Activated CD4-positive, alpha-beta T cell treated with anti-CD3 and anti-CD28 coated beads, Interleukin-2, amount 10 ng/mL, durations not matched to agents 24 days and 14 days (primary cell): ENCODE measurements at regions not wholly inside any gene's neighbourhood (a gene's known extent, or its start where the extent isn't known, plus 50 kb on each side); places are given as distances from the start of the nearest gene placed in this dataset.

Experiments used
- DNase-seq: peaks from one replicate; pipeline ENCODE4 v3.0.0; 2022
- H3K27ac Mint-ChIP-seq: one replicate; pipeline ENCODE4 v1.8.0; 2022; ENCODE audit warnings: mild to moderate bottlenecking, mixed read lengths
- H3K27me3 Mint-ChIP-seq: one replicate; pipeline ENCODE4 v1.8.0; 2022; ENCODE audit warnings: mixed read lengths
- H3K36me3 Mint-ChIP-seq: one replicate; pipeline ENCODE4 v1.8.0; 2022; ENCODE audit warnings: low read depth, mild to moderate bottlenecking, mixed read lengths
- H3K4me1 Mint-ChIP-seq: one replicate; pipeline ENCODE4 v1.8.0; 2021; ENCODE audit warnings: mixed read lengths
- H3K4me3 Mint-ChIP-seq: one replicate; pipeline ENCODE4 v1.8.0; 2022; ENCODE audit warnings: mild to moderate bottlenecking, moderate library complexity, mixed read lengths
- H3K9me3 Mint-ChIP-seq: one replicate; pipeline ENCODE4 v1.8.0; 2021; ENCODE audit warnings: mixed read lengths
- intact Hi-C: fragments of 100-400 bp; cut with micrococcal nuclease; formaldehyde crosslinking; loops from one replicate; pipeline ENCODE4 v1.15.1; 2023

DNA sequence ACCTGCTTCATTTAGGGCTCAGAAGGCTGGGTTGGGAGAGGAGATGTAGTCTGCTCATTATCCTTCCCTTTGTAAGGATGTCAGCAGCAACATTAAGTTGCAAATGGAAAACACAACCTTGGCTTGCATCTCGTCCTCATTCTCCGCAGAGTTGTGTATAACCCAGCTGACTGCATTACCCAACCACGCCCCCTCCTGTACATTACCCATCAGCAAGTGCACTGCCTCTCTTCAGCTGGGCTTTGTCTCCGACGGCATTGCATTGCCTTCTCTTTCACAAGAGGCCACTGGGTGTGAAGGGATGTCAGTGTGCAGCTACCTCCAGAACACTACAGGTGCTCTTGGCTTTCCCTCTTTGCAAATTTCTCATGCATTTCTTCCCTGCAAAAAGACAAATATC is 128.7 kb upstream of the TSHZ2 start:
- H3K4me1 Mint-ChIP-seq: no peaks in the 10 kb centered on the region
- H3K9me3 Mint-ChIP-seq: no peaks in the 10 kb centered on the region
- intact Hi-C loops: no loop called here
- no peaks in the 10 kb centered on the region for H3K36me3 Mint-ChIP-seq
- no peak overlapping the region for H3K27ac Mint-ChIP-seq
- DNase-seq: no peak
- no peak overlapping the region for H3K4me3 Mint-ChIP-seq
- H3K27me3 Mint-ChIP-seq: peaks cover under 1% of the 10 kb centered on the region

DNA sequence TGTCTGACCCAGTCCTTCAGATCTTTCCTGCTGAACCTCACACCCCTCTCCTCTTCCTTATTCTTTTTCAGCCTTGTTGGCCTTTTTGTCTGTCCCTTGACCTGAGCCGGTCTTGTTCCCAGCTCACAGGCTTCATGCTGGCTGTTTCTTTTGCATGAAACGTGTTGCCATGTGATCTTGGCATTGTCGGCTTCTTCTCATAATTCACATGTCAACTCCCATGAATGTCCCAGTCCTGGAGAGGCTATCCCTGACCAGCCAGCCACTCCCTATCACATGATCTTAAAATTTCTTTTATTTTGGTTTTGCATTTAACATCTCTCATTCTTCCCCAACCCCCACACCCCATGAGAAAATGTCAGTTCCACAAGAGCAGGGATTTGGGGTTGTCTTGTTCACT is 131.2 kb upstream of the TSHZ2 start:
- peaks cover 5% of the 10 kb centered on the region for H3K27me3 Mint-ChIP-seq
- H3K27ac Mint-ChIP-seq: no peak overlapping the region
- no peaks in the 10 kb centered on the region for H3K36me3 Mint-ChIP-seq
- DNase-seq: no peak
- intact Hi-C loops: no loop called here
- H3K4me1 Mint-ChIP-seq: no peaks in the 10 kb centered on the region
- H3K9me3 Mint-ChIP-seq: no peaks in the 10 kb centered on the region
- no peak overlapping the region for H3K4me3 Mint-ChIP-seq

DNA sequence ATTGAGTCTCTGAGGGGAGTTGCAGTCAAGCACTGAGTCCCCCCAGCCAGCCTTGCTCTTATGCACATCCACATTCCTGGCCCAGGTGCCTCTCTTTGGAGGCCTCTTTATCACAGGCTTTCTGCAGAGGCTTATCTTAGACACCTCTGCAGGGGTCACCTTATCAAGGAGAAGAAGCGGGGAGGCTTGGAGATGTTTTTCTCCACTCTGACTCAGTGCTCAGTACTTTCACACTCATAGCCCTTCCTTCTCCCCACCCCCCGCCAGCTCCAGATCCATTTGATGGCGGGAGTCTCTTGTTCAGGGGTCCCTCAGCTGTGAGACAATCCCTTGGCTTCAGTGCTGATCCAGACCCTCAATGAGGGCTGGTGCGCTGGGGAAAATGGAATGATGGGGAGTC is 132.1 kb upstream of the TSHZ2 start:
- H3K4me3 Mint-ChIP-seq: no peak overlapping the region
- no peaks in the 10 kb centered on the region for H3K4me1 Mint-ChIP-seq
- H3K27ac Mint-ChIP-seq: no peak overlapping the region
- peaks cover 5% of the 10 kb centered on the region for H3K27me3 Mint-ChIP-seq
- no peaks in the 10 kb centered on the region for H3K36me3 Mint-ChIP-seq
- intact Hi-C loops: no loop called here
- DNase-seq: no peak
- no peaks in the 10 kb centered on the region for H3K9me3 Mint-ChIP-seq

- Mint-ChIP-seq H3K36me3 (no peaks in the 10 kb centered on the region), H3K9me3 (no peaks in the 10 kb centered on the region), H3K27ac (no peak overlapping the region), H3K4me1 (no peaks in the 10 kb centered on the region), H3K4me3 (no peak overlapping the region), H3K27me3 (peaks cover 5% of the 10 kb centered on the region)
- intact Hi-C loops: no loop called here
- no peak for DNase-seq
These were observed 133.5 kb upstream of the TSHZ2 start for GRCh38 chr20:52838510-52839241.

DNA sequence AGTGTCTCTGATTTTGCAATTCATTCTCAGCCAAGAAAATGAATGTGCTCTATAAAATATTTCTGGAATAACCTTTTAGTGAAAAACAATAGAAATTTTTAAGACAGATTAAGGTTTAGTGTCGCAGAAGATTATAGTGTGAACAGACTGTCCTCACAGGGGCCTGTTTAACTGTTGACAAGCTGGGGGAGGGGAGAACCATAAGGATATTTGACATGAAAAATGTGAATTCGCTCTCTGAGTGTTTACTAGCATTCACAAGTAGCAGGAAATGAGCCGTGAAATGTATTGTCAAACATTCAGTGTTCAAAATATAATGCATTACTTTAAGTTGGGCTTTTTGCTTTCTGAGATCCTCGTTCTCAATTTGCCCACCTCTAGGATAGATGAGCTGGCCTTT is 134.8 kb upstream of the TSHZ2 start:
- intact Hi-C loops: no loop called here

GRCh38 chr20:52833901-52834300 is 138.3 kb upstream of the TSHZ2 start:
- Mint-ChIP-seq H3K4me1 (no peaks in the 10 kb centered on the region), H3K27ac (no peak overlapping the region), H3K4me3 (no peak overlapping the region), H3K27me3 (peaks cover 7% of the 10 kb centered on the region), H3K9me3 (no peaks in the 10 kb centered on the region), H3K36me3 (no peaks in the 10 kb centered on the region)
- intact Hi-C loops: no loop called here
- no peak for DNase-seq

More for the DNA sequence above, 134.8 kb upstream of the TSHZ2 start:
- Mint-ChIP-seq H3K9me3 (no peaks in the 10 kb centered on the region), H3K4me3 (no peak overlapping the region), H3K27ac (no peak overlapping the region), H3K36me3 (no peaks in the 10 kb centered on the region), H3K4me1 (no peaks in the 10 kb centered on the region), H3K27me3 (peaks cover 5% of the 10 kb centered on the region)
- DNase-seq: no peak

- H3K27ac Mint-ChIP-seq: no peak overlapping the region
- H3K9me3 Mint-ChIP-seq: no peaks in the 10 kb centered on the region
- no peaks in the 10 kb centered on the region for H3K36me3 Mint-ChIP-seq
- DNase-seq: no peak
- no peak overlapping the region for H3K4me3 Mint-ChIP-seq
- peaks cover 2% of the 10 kb centered on the region for H3K27me3 Mint-ChIP-seq
- intact Hi-C loops: no loop called here
- no peaks in the 10 kb centered on the region for H3K4me1 Mint-ChIP-seq
These were observed 139.9 kb upstream of the TSHZ2 start for GRCh38 chr20:52832151-52832774.

DNA sequence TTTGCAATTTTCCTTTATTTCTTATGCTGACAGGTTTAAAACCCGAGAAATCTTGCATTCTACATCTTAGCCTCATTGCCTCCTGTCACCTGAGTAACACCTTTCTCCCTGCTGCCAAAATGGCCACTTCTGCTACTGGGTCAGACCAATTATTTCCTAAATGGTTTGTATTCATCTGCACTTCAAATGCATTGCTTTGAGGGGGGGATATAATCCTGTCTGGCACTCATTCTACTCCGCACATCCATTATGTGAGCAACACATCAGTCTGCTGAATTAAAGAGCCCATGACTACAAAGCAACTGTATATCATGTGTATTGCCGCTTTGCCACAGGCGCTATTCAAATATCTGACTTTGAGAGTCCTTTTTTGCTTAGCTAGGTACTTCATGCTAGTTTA is 141.6 kb upstream of the TSHZ2 start:
- DNase-seq: no peak
- no peak overlapping the region for H3K27ac Mint-ChIP-seq
- H3K9me3 Mint-ChIP-seq: no peaks in the 10 kb centered on the region
- intact Hi-C loops: no loop called here
- H3K4me3 Mint-ChIP-seq: no peak overlapping the region
- no peaks in the 10 kb centered on the region for H3K36me3 Mint-ChIP-seq
- H3K27me3 Mint-ChIP-seq: peaks cover 2% of the 10 kb centered on the region
- H3K4me1 Mint-ChIP-seq: no peaks in the 10 kb centered on the region

- Mint-ChIP-seq H3K9me3 (no peaks in the 10 kb centered on the region), H3K27ac (no peak overlapping the region), H3K4me1 (no peaks in the 10 kb centered on the region), H3K27me3 (peaks cover 2% of the 10 kb centered on the region), H3K4me3 (no peak overlapping the region), H3K36me3 (no peaks in the 10 kb centered on the region)
- intact Hi-C loops: no loop called here
- DNase-seq: no peak
These were observed 143.0 kb upstream of the TSHZ2 start for GRCh38 chr20:52829111-52829510.

DNA sequence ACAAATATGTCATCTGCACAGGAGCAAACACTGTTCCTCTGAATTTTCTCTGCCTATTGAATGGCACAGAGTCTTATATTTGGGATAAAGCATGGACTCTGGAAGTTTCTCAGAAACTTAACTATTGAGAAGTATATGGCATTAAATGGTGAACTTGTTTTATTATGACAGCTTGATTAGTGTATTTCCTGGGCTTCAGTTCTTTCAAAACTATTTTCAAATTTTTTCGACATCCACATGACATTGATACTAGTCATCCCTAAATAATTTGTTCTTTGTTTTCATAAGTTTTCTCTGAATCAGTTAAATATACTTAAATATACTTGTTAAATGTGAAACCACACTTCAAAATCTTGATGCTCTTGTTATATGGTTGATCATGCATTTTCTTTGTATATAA is 144.0 kb upstream of the TSHZ2 start:
- Mint-ChIP-seq H3K4me1 (no peaks in the 10 kb centered on the region), H3K27ac (no peak overlapping the region), H3K27me3 (peaks cover 2% of the 10 kb centered on the region), H3K9me3 (no peaks in the 10 kb centered on the region), H3K4me3 (no peak overlapping the region), H3K36me3 (no peaks in the 10 kb centered on the region)
- intact Hi-C loops: no loop called here
- DNase-seq: no peak

DNA sequence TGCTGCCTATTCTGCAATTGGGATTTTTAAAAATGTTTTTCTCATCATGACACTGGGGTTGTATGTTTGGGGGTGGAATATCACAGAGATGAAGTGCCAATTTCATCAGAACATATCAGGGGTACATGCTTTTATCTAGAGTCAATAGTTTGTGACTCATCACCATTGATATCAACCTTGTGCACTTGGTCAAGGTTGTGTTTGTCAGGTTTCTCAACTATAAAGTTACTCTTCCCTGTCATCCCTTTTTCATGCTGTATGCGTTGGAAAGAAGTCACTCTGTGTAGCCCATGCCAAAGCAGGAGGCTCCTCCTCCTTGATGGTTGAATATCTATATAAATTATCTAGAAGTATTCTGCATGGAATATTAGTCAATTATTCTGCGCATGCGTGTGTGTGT is 145.4 kb upstream of the TSHZ2 start:
- no peaks in the 10 kb centered on the region for H3K4me1 Mint-ChIP-seq
- H3K27ac Mint-ChIP-seq: no peak overlapping the region
- H3K27me3 Mint-ChIP-seq: peaks cover 2% of the 10 kb centered on the region
- intact Hi-C loops: no loop called here
- H3K9me3 Mint-ChIP-seq: no peaks in the 10 kb centered on the region
- H3K36me3 Mint-ChIP-seq: no peaks in the 10 kb centered on the region
- no peak overlapping the region for H3K4me3 Mint-ChIP-seq
- no peak for DNase-seq

- H3K4me1 Mint-ChIP-seq: no peaks in the 10 kb centered on the region
- H3K27me3 Mint-ChIP-seq: peaks cover 2% of the 10 kb centered on the region
- no peak overlapping the region for H3K27ac Mint-ChIP-seq
- no peaks in the 10 kb centered on the region for H3K36me3 Mint-ChIP-seq
- no peak overlapping the region for H3K4me3 Mint-ChIP-seq
- no peak for DNase-seq
- intact Hi-C loops: no loop called here
- no peaks in the 10 kb centered on the region for H3K9me3 Mint-ChIP-seq
These were observed 145.8 kb upstream of the TSHZ2 start for GRCh38 chr20:52826321-52826720.

GRCh38 chr20:52824494-52825216 is 147.5 kb upstream of the TSHZ2 start:
- H3K4me1 Mint-ChIP-seq: no peaks in the 10 kb centered on the region
- no peaks in the 10 kb centered on the region for H3K36me3 Mint-ChIP-seq
- intact Hi-C loops: no loop called here
- no peak for DNase-seq
- no peaks in the 10 kb centered on the region for H3K9me3 Mint-ChIP-seq
- H3K27me3 Mint-ChIP-seq: no peaks in the 10 kb centered on the region
- no peak overlapping the region for H3K27ac Mint-ChIP-seq
- no peak overlapping the region for H3K4me3 Mint-ChIP-seq

DNA sequence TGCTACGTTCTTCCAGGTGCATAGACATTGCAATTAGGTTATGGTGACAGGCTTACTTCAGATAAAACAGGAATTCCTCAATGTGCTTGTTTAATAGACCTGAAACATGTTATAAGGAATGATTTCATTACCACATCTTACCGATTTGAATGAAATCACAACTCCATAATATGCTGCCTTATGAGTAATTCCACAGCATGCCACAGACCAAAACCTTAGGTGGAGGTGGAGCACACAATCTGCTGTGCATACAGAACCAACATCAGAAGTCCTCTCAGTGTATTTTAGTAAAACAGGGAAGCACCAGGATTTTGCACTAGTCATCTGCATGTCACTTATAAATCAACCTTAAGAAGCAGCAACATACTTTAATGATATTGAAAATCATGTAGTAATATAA is 148.9 kb upstream of the TSHZ2 start:
- no peak for DNase-seq
- intact Hi-C loops: no loop called here
- Mint-ChIP-seq H3K27me3 (no peaks in the 10 kb centered on the region), H3K4me3 (no peak overlapping the region), H3K27ac (no peak overlapping the region), H3K9me3 (no peaks in the 10 kb centered on the region), H3K36me3 (no peaks in the 10 kb centered on the region), H3K4me1 (no peaks in the 10 kb centered on the region)
